ENCODE measurements at regions not wholly inside any gene's neighbourhood (a gene's known extent, or its start where the extent isn't known, plus 50 kb on each side); places are given as distances from the start of the nearest gene placed in this dataset.

- no peak for DNase-seq
Observed at GRCh38 chr6:90434094-90434493, 137.5 kb upstream of the BACH2 start.

GRCh38 chr6:90432937-90433336 lies 136.3 kb upstream of the BACH2 start:
- DNase-seq: no peak

- no peak for DNase-seq
Observed at GRCh38 chr6:90432041-90432775, 135.6 kb upstream of the BACH2 start.

GRCh38 chr6:90431576-90431975 lies 134.9 kb upstream of the BACH2 start:
- DNase-seq: no peak

GRCh38 chr6:90429713-90430112 lies 133.1 kb upstream of the BACH2 start:
- DNase-seq: no peak

- DNase-seq: no peak
Observed at GRCh38 chr6:90428514-90428913, 131.9 kb upstream of the BACH2 start.

- DNase-seq: peak; percentile 42
Observed at GRCh38 chr6:90425161-90425641, 128.6 kb upstream of the BACH2 start.

GRCh38 chr6:90424580-90424979 lies 127.9 kb upstream of the BACH2 start:
- peak; percentile 20 for DNase-seq

GRCh38 chr6:90421666-90422065 lies 125.0 kb upstream of the BACH2 start:
- no peak for DNase-seq

GRCh38 chr6:90420500-90420899 lies 123.9 kb upstream of the BACH2 start:
- DNase-seq: no peak

GRCh38 chr6:90417385-90417784 lies 120.7 kb upstream of the BACH2 start:
- DNase-seq: no peak

- no peak for DNase-seq
Observed at GRCh38 chr6:90416322-90416721, 119.7 kb upstream of the BACH2 start.

GRCh38 chr6:90415178-90415577 lies 118.5 kb upstream of the BACH2 start:
- no peak for DNase-seq

GRCh38 chr6:90414352-90414751 lies 117.7 kb upstream of the BACH2 start:
- DNase-seq: no peak

- peak; percentile 92 for DNase-seq
Observed at GRCh38 chr6:90413867-90414266, 117.2 kb upstream of the BACH2 start.

GRCh38 chr6:90413396-90413795 lies 116.8 kb upstream of the BACH2 start:
- DNase-seq: no peak

GRCh38 chr6:90412538-90413369 lies 116.1 kb upstream of the BACH2 start:
- DNase-seq: no peak

- peak; percentile 74 for DNase-seq
Observed at GRCh38 chr6:90411292-90411781, 114.7 kb upstream of the BACH2 start.

- no peak for DNase-seq
Observed at GRCh38 chr6:90409700-90410099, 113.1 kb upstream of the BACH2 start.

- no peak for DNase-seq
Observed at GRCh38 chr6:90406957-90407356, 110.3 kb upstream of the BACH2 start.

GRCh38 chr6:90406142-90406794 lies 109.6 kb upstream of the BACH2 start:
- DNase-seq: peak; percentile 34

GRCh38 chr6:90403489-90404381 lies 107.1 kb upstream of the BACH2 start:
- DNase-seq: no peak
